A673 (cell line): ENCODE measurements at regions not wholly inside any gene's neighbourhood (a gene's known extent, or its start where the extent isn't known, plus 50 kb on each side); places are given as distances from the start of the nearest gene placed in this dataset.

Source experiments
- EZH2 ChIP-seq: fragments of 200-600 bp; sonication (generic); IDR thresholded peaks from 2 replicates; pipeline ENCODE4 v1.6.1; 2017; ENCODE audit warnings: borderline replicate concordance, low read depth, mild to moderate bottlenecking, mixed read lengths, antibody characterized with exemption, low read length; ENCODE audit not compliant: poor library complexity, severe bottlenecking
- TF ChIP-seq, protein P1 (sequence below): fragments of 300-800, 200-600 bp; sonication (generic); conservative IDR thresholded peaks from 2 replicates; pipeline ENCODE4 v1.5.1; 2017; ENCODE audit warnings: low read depth, mild to moderate bottlenecking, antibody characterized with exemption, low read length, moderate library complexity, mixed read lengths

DNA sequence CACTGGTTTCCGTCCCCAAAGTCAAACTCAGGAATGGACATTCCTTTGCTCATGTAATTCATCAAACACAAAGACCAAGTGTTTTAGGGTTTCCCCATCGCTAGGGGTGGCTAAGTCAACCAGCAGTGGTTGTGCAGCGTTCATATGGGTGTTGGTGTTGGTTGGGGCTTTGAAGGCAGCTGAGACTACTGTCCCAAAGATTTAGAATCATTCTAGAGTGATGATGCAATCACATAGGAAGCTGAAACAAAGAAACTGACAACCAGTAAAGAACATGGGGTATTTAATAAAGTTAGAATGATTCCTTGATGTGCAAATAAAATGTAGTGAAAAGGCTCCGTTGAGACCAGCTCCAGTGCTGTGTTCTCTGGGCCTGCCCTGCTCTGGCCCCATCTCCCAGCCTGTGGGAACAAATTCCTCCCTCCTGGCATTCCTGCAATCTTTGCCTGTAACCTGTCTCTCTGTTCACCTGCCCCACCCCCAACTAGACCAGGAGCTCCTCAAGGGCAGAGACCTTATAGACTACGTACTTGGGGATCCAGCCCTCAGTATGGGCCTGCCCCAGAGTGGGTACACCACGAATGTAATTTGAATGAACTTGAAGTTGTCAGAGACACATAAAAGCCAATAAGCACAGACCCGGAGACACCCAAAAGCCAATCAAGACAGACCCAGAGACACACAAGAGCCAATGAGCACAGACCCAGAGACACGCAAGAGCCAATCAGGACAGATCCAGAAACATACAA lies 191.7 kb upstream of the TWIST2 start:
- TF ChIP-seq, protein P1, sequence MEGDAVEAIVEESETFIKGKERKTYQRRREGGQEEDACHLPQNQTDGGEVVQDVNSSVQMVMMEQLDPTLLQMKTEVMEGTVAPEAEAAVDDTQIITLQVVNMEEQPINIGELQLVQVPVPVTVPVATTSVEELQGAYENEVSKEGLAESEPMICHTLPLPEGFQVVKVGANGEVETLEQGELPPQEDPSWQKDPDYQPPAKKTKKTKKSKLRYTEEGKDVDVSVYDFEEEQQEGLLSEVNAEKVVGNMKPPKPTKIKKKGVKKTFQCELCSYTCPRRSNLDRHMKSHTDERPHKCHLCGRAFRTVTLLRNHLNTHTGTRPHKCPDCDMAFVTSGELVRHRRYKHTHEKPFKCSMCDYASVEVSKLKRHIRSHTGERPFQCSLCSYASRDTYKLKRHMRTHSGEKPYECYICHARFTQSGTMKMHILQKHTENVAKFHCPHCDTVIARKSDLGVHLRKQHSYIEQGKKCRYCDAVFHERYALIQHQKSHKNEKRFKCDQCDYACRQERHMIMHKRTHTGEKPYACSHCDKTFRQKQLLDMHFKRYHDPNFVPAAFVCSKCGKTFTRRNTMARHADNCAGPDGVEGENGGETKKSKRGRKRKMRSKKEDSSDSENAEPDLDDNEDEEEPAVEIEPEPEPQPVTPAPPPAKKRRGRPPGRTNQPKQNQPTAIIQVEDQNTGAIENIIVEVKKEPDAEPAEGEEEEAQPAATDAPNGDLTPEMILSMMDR = no peak
- no peak for TF ChIP-seq EZH2
